ENCODE measurements at regions not wholly inside any gene's neighbourhood (a gene's known extent, or its start where the extent isn't known, plus 50 kb on each side); places are given as distances from the start of the nearest gene placed in this dataset.
"Not testable (repeated sequence)": the region's sequence is repeated elsewhere in the genome, so short reads cannot be mapped to it uniquely, and the experiment has no call there.

- DNase-seq, result no peak
Measured at GRCh38 chr1:96214982-96215381, 506.6 kb upstream of the PTBP2 start.

- DNase-seq, result no peak
Measured at GRCh38 chr1:96220651-96221050, 500.9 kb upstream of the PTBP2 start.

DNA sequence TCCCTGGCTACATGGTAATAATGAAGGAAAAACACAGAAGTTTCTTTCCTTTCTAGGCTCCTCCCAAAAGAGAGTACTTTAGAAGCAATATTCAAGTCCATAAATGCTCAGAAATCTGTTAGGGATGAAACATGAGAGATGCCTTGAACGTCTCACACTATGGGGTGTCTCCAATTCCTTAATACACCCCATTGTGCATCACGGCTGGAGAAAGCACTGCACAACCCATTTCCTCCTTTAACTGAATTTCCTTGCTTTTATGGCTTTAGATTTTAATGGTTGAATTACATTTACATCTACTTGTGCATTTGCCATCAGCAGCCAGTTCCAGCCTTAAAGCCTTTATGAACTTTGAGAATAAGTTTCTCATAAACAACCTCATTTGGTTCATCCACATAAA lies 498.9 kb upstream of the PTBP2 start:
- no peak for DNase-seq

- DNase-seq, result not testable (repeated sequence)
Measured at GRCh38 chr1:96224229-96224628, 497.4 kb upstream of the PTBP2 start.

GRCh38 chr1:96233422-96233821 lies 488.2 kb upstream of the PTBP2 start:
- DNase-seq, result no peak

- DNase-seq, result peak; percentile 41
Measured at GRCh38 chr1:96234299-96234698, 487.3 kb upstream of the PTBP2 start.

DNA sequence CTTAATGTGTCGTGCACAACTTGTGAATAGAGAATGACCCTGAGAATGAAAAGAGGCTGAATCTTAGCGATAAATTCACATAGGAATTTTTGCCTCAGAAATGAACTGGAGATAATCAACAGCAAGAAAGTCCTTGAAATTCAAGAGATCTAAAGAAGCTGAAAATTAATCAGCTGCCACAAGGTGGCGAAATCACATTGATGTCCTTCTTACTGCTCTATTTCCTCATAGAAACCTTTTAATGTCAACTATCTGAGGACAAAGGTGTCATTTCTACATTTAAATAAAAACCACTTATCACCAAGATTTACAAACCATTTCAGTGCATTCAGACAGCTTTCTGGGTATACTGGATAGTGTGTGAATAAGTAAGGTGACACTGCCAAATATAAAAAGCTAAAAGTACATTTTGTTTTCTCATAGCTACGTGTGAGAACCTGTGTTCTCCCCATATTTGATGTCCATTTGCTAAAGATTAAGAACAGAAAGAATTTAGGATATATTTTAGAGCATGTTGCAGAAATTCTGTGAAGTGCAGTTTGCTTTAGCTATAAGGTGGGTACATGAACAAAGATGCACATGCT lies 485.3 kb upstream of the PTBP2 start:
- peak; percentile 58 for DNase-seq

GRCh38 chr1:96238426-96238825 lies 483.2 kb upstream of the PTBP2 start:
- no peak for DNase-seq

GRCh38 chr1:96240438-96240837 lies 481.1 kb upstream of the PTBP2 start:
- no peak for DNase-seq

- DNase-seq, result no peak
Measured at GRCh38 chr1:96253246-96254035, 468.1 kb upstream of the PTBP2 start.

GRCh38 chr1:96256130-96256790 lies 465.3 kb upstream of the PTBP2 start:
- no peak for DNase-seq

GRCh38 chr1:96259399-96259798 lies 462.2 kb upstream of the PTBP2 start:
- DNase-seq, result no peak

- peak; percentile 54 for DNase-seq
Measured at GRCh38 chr1:96281491-96281890, 440.1 kb upstream of the PTBP2 start.

DNA sequence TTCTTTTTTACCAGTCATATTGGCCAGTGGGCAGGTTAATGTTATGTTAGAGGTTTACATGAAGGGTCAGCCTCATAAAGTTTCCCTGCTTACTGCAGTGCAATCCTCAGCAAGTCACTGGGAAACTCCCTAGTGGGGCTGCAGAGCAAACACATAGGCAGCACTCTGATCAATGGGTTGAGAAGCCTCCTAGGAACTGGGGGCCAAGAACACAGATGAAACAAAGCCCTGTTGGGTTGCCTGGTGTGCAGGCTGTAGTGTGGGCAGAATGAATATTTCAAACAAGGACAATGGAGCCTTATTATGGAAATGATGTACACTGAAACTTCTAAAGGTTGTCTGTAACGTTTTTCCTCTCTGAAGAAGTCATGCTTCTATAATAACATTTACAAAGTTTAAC lies 431.6 kb upstream of the PTBP2 start:
- no peak for DNase-seq

- DNase-seq, result no peak
Measured at GRCh38 chr1:96290801-96291200, 430.8 kb upstream of the PTBP2 start.

DNA sequence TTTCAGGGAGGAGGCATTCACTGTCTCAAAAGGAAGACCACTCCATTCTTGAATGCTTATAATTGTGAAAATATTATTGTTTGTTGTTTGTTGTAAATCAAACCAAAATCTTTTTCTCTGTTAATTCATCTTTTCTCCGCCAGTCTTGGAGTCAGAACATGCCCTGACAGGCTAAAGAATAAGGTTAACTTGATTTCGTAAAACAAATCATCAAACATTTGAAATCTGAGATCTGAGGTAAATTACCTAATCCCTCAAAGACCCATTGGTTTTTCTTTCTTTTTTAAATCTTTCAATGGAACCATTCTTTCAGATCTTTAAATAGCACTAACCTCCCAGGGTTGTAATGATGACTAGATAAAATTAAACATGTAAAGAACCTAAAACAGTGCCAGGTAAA lies 430.1 kb upstream of the PTBP2 start:
- no peak for DNase-seq

DNA sequence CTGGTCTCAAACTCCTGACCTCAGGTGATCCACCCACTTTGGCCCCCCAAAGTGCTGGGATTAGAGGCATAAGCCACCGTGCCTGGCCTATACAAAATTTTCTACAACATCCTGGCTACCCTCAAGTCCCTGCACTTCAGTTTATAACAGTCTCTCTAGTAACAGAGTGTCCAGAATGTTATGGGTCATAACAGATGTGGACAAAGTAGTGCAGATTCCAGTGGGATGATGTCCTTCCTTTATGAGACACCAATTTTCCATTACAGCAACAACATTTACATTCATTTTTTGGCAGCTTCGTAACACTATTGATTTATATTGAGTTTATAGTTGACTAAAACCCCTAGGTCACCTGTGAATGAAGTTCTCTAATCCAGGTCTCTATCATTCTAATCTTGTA lies 429.4 kb upstream of the PTBP2 start:
- DNase-seq, result no peak

DNA sequence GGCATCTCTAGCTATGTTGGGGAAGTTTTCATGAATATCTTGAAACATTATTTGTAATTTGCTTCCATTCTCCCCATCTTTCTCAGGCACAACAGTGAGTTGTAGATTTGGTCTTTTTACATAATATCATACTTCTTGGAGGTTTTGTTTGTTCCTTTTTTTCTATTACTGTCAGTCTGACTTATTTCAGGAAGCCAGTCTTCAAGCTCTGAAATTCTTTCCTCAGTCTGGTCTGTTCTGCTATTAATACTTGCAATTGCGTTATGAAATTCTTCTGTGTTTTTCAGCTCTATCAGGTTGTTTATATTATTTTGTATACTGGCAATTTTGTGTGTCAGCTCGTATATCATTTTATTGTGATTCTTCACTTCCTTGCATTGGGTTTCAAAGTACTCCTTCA lies 424.6 kb upstream of the PTBP2 start:
- no peak for DNase-seq

DNA sequence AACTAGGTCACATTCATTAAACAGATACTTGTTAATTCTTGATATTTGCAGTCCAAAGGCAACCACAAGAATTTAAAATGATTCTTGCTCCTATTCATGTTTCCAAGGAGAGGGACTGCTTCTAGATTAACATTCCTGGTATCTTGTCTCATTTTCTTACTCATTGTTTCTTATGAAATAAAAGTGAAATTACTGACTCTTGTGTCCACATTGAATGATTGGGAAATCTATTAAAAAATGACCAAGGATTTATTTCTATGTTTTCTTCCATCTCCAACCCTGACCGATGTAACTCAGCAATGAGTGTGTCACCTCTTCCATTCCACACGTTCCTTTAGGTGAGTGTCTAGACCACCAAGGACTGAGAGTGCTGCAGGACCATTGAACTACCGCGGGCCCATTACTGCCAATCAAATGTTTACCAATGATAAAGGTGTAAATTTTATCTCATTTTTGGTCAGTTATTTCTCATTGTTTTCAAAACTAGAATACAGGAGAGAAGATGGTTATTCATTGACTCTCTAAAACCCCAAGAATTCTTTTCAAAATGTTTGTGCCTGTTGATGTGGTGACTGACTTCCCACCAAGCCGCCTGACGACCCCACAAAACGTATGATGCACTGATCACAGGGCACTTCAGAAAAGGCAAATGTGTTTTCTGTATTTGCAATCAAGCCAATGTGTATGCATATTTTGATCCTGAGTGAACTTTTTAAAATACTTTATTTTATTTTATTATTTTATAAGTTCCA lies 414.6 kb upstream of the PTBP2 start:
- DNase-seq, result peak; percentile 63

- no peak for DNase-seq
Measured at GRCh38 chr1:96308314-96308713, 413.3 kb upstream of the PTBP2 start.

GRCh38 chr1:96309783-96310182 lies 411.8 kb upstream of the PTBP2 start:
- peak; percentile 25 for DNase-seq

GRCh38 chr1:96313216-96313615 lies 408.4 kb upstream of the PTBP2 start:
- peak; percentile 83 for DNase-seq

DNA sequence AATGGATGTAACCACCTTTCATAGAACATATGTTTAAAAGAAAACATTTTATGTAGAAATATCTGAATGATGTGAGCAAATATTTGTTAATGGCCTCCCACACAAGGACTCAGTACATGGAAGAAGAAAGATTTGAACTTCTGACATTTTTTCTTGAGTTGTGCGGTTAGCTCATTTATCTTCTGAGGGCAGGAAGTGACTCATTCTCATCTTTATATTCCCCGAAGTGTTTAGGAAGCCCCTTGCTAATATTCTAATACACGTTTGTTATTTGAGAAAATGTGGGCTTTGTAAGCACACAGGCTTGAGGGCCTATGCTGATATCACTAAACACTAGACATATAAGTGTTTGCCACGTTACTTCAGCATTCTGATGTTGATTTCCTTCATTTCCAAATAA lies 392.5 kb upstream of the PTBP2 start:
- peak; percentile 9 for DNase-seq
